Panc1 (cell line): ENCODE measurements at regions not wholly inside any gene's neighbourhood (a gene's known extent, or its start where the extent isn't known, plus 50 kb on each side); places are given as distances from the start of the nearest gene placed in this dataset.

ENCODE experiments used
- ATAC-seq: fragments of 200-7000 bp; cut with Tn5 transposase; 2 replicates; pipeline ENCODE4 v1.9.1; 2020; ENCODE audit warnings: mild to moderate bottlenecking, moderate library complexity
- BruUV-seq: library from RNA; stranded (reverse); fragments of 400-500 nt; replicated peaks from 2 replicates; lab custom pipeline; 2021; lab: Mats Ljungman, UMichigan
- CTCF ChIA-PET: fragments of 300-600 bp; sonication (Branson Sonifier 250); formaldehyde crosslinking; loops from one replicate; lab custom pipeline; 2022; ENCODE audit warnings: antibody characterized with exemption; lab: Charles Lee
- POLR2A ChIA-PET: fragments of 300-600 bp; sonication (Branson Sonifier 250); formaldehyde crosslinking; loops from one replicate; lab custom pipeline; 2022; ENCODE audit warnings: antibody characterized with exemption; lab: Charles Lee
- DNase-seq: peaks from one replicate; pipeline ENCODE4 v3.0.0-alpha.2; 2010; ENCODE audit warnings: low read depth, low spot score
- H3K27ac ChIP-seq: 2 replicates; pipeline ENCODE4 v1.5.1; 2011; ENCODE audit warnings: mild to moderate bottlenecking, low read length, inconsistent platforms
- H3K27me3 ChIP-seq: fragments of 200-500 bp; sonication (Bioruptor generic); 2 replicates; pipeline ENCODE4 v1.6.0; 2014; ENCODE audit warnings: low read length, inconsistent platforms; ENCODE audit not compliant: control insufficient read depth, insufficient read depth
- H3K36me3 ChIP-seq: fragments of 200-500 bp; sonication (Bioruptor generic); 2 replicates; pipeline ENCODE4 v1.5.1; 2014; ENCODE audit warnings: inconsistent platforms, mild to moderate bottlenecking, low read length, moderate library complexity; ENCODE audit not compliant: control insufficient read depth, insufficient read depth
- H3K4me1 ChIP-seq: 2 replicates; pipeline ENCODE4 v1.5.1; 2011; ENCODE audit warnings: inconsistent platforms, mild to moderate bottlenecking, low read length, moderate library complexity; ENCODE audit not compliant: control insufficient read depth, insufficient read depth
- H3K4me3 ChIP-seq, 2 experiments: 2 replicates each; pipeline ENCODE4 v1.5.1; 2011 to 2012; ENCODE audit warnings: low read depth in 2 of 2, low read length in 2 of 2, mild to moderate bottlenecking in 2 of 2, inconsistent platforms in 1 of 2, moderate library complexity in 1 of 2
- H3K9me3 ChIP-seq: fragments of 200-500 bp; sonication (Bioruptor generic); 2 replicates; pipeline ENCODE4 v1.5.1; 2014; ENCODE audit warnings: low read depth, mild to moderate bottlenecking, inconsistent platforms, low read length, moderate library complexity; ENCODE audit not compliant: control insufficient read depth, insufficient read depth
- CTCF ChIP-seq: fragments of 450-650 bp; IDR thresholded peaks from 2 replicates; pipeline ENCODE4 v1.5.1; 2017; ENCODE audit warnings: mild to moderate bottlenecking
- POLR2AphosphoS5 ChIP-seq: IDR thresholded peaks from 2 replicates; pipeline ENCODE4 v1.6.1; 2012; ENCODE audit warnings: mild to moderate bottlenecking, low read depth, low read length, moderate library complexity
- REST ChIP-seq, 2 experiments: IDR thresholded peaks; 2 replicates each; pipeline ENCODE4 v1.6.1; 2011 to 2012; ENCODE audit warnings: low read depth in 2 of 2, control low read depth in 1 of 2, low read length in 1 of 2, mild to moderate bottlenecking in 1 of 2, moderate library complexity in 1 of 2; ENCODE audit not compliant: insufficient read depth in 1 of 2
- SIN3A ChIP-seq: IDR thresholded peaks from 2 replicates; pipeline ENCODE4 v1.6.1; 2012; ENCODE audit warnings: low read depth, mild to moderate bottlenecking, low read length, moderate library complexity, borderline replicate concordance; ENCODE audit not compliant: insufficient read depth
- TCF7L2 ChIP-seq: IDR thresholded peaks from 2 replicates; pipeline ENCODE4 v1.6.1; 2011; ENCODE audit warnings: mild to moderate bottlenecking, low read depth, low read length, inconsistent platforms
- in situ Hi-C: cut with HindIII; loops from 2 replicates; pipeline ENCODE4 v1.10.0; 2016; ENCODE audit warnings: low sequenced_read_pairs, low pct_unique_long_range_greater_than_20kb
- intact Hi-C: fragments of 100-400 bp; cut with micrococcal nuclease; formaldehyde crosslinking; loops from one replicate; pipeline ENCODE4 v1.10.0; 2022; ENCODE audit not compliant: unreplicated experiment

- no peaks in the 10 kb centered on the region for H3K9me3 ChIP-seq
- CTCF ChIA-PET = no interaction called here
- no peak overlapping the region for H3K27ac ChIP-seq
- DNase-seq (no peak), ATAC-seq (no peak)
- H3K36me3 ChIP-seq = no peaks in the 10 kb centered on the region
- in situ Hi-C loops (no loop called here), intact Hi-C loops (no loop called here)
- POLR2A ChIA-PET = no interaction called here
- BruUV-seq = no TSS peak
- no peak overlapping the region for H3K4me3 ChIP-seq
- H3K27me3 ChIP-seq = no peaks in the 10 kb centered on the region
- H3K4me1 ChIP-seq = no peaks in the 10 kb centered on the region
- no peak for TF ChIP-seq POLR2AphosphoS5
- no peak for TF ChIP-seq SIN3A
- TF ChIP-seq CTCF = no peak
- no peak for TF ChIP-seq REST (IDR thresholded peaks at IDR 0.05; ENCODE audit: insufficient read depth in 1 of 2, low read depth in 2 of 2, low read length in 1 of 2)
- no peak for TF ChIP-seq TCF7L2
These were observed 183.1 kb downstream of the PALM2AKAP2 start for GRCh38 chr9:109963079-109963478.

- no peaks in the 10 kb centered on the region for H3K9me3 ChIP-seq
- DNase-seq (no peak), ATAC-seq (no peak)
- in situ Hi-C loops (no loop called here), intact Hi-C loops (no loop called here)
- no peaks in the 10 kb centered on the region for H3K27me3 ChIP-seq
- H3K27ac ChIP-seq = no peak overlapping the region
- H3K36me3 ChIP-seq = no peaks in the 10 kb centered on the region; the same call in 1 of the 2 replicates
- ChIA-PET CTCF (no interaction called here), POLR2A (no interaction called here)
- BruUV-seq = no TSS peak
- TF ChIP-seq SIN3A = no peak
- no peak for TF ChIP-seq TCF7L2
- no peak for TF ChIP-seq CTCF
- TF ChIP-seq POLR2AphosphoS5 = no peak
- no peaks in the 10 kb centered on the region for H3K4me1 ChIP-seq
- H3K4me3 ChIP-seq = no peak overlapping the region
These were observed 186.8 kb downstream of the PALM2AKAP2 start for GRCh38 chr9:109966643-109967368.
